Endothelial cell of hepatic sinusoid (primary cell): ENCODE measurements at regions not wholly inside any gene's neighbourhood (a gene's known extent, or its start where the extent isn't known, plus 50 kb on each side); places are given as distances from the start of the nearest gene placed in this dataset.
"Not testable (repeated sequence)": the region's sequence is repeated elsewhere in the genome, so short reads cannot be mapped to it uniquely, and the experiment has no call there.

Experiments
- in situ Hi-C: cut with HindIII; loops from 2 replicates; pipeline ENCODE4 v1.10.0; 2017; ENCODE audit warnings: low sequenced_read_pairs

DNA sequence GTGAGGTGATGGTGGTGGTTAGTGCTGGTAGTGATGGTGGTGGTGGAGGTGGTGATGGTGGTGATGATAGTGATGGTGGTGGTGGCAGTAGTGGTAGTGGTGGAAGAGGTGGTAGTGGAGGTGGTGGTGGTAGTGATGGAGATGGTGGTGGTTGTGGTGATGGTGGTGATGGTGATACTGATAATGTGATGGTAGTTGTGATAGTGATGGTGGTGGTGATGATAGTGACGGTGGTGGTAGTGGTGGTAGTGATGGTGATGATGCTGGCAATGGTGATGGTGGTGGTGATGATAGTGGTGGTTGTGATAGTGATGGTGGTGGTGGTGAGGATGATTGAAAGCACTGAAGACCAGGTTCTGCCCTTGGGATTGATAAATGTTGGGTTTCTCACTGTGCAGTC lies 85.2 kb upstream of the SLC1A3 start:
- in situ Hi-C loops = no loop called here

DNA sequence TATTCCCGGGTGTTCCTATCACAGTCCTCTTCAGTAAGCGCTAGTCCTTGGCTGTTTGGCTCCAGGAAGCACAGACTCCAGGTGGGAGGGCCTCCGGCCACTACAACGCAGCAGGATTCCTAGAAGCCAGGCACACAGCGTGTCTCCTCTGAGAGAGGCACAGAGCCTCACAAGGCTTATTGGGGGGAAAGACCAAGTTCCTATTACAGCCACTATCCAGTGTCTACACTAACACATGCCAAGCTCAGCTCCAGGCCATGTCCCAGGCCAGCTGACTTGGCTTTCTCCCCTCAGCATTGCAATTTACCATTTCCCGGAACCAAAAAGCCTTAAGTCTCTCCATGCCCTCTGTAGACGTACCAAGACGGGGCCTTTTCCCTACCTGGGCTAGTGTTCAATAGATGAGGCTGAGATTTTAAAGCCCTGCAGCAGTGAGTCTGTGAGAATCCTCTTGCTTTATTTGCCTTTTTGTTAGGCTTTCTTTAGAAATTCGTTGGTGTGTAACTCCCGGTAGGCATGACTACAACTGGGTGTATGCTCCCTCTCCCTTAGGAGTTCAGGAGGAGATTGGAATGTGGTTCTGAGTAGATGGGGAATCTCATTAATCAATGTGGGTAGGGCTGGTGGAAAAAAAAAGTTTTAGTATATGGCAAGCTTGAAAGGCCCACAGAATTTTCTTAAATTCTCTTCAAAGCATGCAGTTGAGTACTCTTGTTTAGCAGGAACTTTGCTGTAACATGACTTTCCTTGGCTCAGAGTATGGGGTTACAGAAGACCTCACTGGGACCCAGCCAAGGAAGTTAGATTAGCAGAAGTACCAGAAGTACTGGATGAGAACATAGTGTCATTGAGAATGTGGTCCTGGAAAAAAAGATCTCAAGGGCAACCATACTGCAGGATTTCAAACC lies 84.3 kb upstream of the SLC1A3 start:
- in situ Hi-C loops = no loop called here

DNA sequence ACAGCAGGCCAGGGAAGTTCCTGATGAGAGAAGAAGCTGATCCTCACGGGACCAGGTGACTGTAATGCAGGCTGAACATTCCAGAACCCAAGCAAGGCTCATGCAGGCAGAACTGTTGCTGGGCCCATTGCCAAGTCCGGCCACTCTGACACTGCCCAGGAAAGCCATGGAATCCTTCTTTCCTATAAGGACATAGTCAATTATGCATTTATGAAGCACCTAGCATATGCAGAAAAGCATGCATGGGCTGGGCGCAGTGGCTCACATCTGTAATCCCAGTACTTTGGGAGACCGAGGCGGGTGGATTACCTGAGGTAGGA lies 83.7 kb upstream of the SLC1A3 start:
- in situ Hi-C loops = no loop called here

- in situ Hi-C loops = no loop called here
These were observed 83.0 kb upstream of the SLC1A3 start for GRCh38 chr5:36523450-36523849.

DNA sequence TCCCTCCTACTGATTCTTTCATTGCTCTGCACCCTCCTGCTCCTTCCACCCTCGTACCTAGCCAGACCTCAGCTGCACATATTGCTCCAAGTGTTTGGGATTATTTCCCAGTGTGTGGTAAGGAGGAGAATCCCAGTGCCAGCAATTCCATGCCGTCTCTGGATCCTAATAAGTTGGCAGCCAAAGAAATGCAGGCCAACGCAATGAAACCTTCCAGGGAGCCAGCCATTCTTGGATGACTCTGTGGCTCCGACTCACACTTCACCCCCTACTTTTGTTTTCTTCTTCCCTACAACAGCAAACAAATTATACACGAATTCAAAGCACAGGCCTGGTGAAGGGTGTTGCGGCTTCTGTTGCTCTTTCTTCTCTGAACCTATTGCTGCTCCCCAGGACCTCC lies 82.5 kb upstream of the SLC1A3 start:
- in situ Hi-C loops = no loop called here

DNA sequence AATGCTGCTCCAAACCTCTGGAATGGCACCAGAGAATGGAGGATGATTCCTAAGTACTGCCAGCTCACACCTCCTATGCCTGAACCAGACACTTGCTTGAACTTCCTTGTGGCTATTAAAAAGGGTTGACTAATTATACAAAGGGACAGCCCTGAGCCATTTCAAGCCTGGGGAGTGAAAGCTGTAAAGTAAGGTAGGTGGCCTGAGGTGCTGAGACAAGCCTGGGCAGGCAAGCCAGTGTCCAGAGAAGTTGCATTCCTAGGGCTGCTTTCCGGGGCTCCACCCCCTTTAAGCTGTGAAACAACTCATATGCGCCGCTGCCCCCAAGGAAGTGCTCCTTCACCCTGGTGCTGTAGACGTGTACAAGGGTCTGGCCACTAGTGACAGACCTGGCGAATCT lies 79.9 kb upstream of the SLC1A3 start:
- in situ Hi-C loops = no loop called here

DNA sequence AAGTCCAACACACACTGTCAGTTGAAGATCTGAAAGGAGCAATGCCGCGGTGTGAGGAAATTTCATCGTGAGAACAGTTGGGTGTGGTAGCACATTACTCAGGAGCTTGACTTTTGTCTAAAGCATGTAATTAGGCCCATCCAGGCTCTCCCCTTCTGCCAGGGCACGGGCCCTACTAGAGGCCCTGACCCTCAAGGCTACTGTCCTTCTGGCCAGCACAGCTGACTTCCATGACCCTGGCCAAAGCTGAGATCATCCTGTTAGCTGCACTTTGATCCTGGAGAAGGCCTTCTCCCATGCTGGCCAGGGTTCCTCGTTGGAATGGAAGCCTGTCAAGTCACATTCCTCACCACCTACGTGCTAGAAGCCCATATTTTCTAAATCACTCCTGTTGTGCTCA lies 77.8 kb upstream of the SLC1A3 start:
- in situ Hi-C loops = no loop called here

DNA sequence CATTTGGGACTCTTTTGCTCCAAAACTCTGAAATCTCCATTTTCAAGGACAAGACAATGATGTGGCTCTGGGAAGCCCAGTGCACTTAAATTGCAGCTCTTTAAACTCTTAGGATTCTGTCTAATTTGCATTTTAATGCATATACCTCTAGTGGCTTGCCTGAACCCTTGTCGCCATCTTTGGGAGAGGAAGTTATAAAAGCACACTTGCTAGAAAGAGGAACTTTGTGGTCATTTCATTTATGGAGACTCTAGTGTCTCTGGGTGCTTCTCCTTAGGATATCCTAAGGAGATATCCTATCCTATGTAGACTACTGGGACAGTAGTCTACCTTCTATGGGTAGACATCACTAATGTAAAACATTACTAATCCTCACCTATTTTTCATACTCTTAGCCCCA lies 77.3 kb upstream of the SLC1A3 start:
- in situ Hi-C loops = no loop called here

DNA sequence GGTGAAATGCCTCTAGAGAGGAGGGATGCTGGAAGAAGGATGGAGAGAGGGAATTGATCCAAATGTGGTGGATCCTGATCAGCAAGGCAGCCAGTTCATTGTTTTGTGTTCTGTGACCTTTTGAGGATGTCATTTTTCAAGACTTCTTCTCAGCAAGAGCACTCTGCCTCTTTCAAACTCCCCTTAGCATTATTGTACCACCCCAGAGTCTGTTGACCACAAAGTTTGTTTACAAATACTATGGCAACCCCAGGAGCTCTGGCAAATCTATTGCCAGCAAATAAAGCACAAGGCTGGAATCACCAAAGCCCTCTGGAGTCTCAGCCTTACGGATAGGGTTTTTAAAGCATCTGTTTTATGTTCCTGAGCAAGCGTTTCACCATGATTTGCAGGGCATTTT lies 76.2 kb upstream of the SLC1A3 start:
- in situ Hi-C loops = no loop called here

DNA sequence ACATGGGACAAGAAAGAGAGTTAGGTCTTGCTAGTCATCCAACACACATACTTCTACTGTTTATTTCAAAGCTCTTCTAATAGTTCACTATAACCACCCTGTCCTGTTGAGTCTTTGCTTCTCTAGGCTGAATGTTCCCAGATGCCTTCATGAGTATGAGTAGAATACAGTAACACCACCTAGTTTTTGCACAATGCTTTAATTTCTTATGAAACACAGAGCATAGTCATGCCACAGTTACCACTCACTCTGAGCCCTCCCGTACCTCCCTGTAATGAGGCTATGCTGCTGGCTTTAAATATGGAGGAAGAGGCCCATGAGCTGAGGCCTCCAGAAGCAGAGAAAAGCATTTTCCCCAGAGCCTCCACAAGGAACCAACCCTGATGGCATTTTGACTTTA lies 75.0 kb upstream of the SLC1A3 start:
- in situ Hi-C loops = no loop called here

- in situ Hi-C loops = loop anchor here (5.0 kb wide), 1 partner anchor 37 kb away; no protein-coding TSS in a partner anchor
These were observed 71.0 kb upstream of the SLC1A3 start for GRCh38 chr5:36535378-36535777.

DNA sequence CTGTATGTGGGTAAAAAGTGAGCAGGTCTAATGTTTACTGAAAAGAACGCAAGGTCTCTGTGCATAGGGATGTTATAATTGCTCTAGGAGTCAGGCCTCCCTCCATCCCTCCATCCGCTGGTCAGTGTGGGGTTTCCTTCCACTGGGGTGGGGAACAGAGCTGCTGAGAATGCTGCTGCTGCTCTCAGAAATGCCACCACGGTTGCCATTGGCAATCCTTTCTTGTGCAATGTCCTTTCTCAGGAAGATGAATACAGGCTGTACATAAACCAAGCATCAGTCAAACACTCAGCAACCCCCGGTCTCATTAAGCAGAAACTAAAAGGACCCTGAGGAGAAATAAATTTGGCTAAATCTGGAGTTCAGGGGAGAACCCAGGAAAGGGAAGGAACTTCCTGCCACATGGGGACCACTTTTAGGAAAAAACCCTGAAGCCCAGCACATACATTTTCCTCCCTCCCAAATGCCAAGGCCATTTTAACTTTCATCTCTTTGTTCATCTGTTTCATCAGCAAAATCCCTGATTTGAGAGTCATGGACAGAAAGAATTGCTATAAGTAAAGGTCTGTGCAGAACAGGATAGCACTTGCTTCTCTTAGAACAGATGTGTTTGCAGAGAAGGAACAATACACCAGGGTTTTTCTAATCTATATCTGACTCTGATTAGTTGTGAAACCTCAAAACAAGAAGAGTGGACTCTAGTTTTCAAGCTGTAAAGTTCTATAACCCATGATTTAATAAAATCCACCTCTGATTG lies 70.4 kb upstream of the SLC1A3 start:
- in situ Hi-C loops = loop anchor here (5.0 kb wide), 1 partner anchor 36 kb away; no protein-coding TSS in a partner anchor

GRCh38 chr5:36536616-36537005 lies 69.8 kb upstream of the SLC1A3 start:
- in situ Hi-C loops = loop anchor here (5.0 kb wide), 1 partner anchor 36 kb away; no protein-coding TSS in a partner anchor

GRCh38 chr5:36537724-36538123 lies 68.7 kb upstream of the SLC1A3 start:
- in situ Hi-C loops = loop anchor here (5.0 kb wide), 1 partner anchor 35 kb away; no protein-coding TSS in a partner anchor

DNA sequence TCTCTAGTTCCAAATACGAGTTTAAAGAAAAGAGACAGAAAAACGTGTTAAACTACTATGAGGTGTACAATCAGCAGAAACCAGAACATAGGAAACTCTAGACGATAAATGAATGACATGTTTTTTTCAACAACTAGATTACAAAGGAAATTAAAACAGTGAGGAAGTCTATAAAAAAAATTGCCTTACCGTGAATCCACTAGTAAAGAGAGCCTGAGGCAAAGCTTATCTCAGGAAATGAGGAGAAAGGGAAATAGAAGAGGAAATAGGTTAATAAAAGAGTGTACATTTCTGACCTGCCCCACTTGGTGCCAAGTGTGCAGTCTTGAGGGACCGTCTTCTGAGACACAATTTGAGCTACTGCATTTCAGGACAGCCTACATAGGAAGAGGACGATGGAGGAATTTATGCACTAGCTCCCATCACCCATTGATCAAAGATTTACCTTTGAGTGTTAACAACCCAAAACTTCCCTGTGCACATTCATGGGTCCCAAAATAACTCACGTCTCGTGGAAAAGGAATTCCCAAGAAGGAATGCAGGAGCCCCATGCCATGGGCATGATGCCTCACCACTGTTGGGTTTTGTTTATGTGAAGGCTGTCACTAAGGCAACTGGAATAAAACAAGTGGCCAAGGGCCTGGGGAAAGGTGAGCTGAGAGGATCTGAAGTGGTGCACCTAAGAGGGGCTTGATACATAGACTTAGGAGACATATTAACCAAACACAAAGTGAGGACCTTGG lies 53.6 kb upstream of the SLC1A3 start:
- in situ Hi-C loops = no loop called here

- in situ Hi-C loops = not testable (repeated sequence)
These were observed 51.4 kb upstream of the SLC1A3 start for GRCh38 chr5:36555035-36555434.
